Stimulated activated CD4-positive, alpha-beta T cell treated with anti-CD3 and anti-CD28 coated beads, Interleukin-15, amount 100 ng/mL, for 48 hours (primary cell): ENCODE measurements at regions not wholly inside any gene's neighbourhood (a gene's known extent, or its start where the extent isn't known, plus 50 kb on each side); places are given as distances from the start of the nearest gene placed in this dataset.

Source experiments
- DNase-seq, 2 donors: peaks; one replicate each; pipeline ENCODE4 v3.0.0-alpha.2; 2020; ENCODE audit warnings: low read depth in 2 of 2

DNA sequence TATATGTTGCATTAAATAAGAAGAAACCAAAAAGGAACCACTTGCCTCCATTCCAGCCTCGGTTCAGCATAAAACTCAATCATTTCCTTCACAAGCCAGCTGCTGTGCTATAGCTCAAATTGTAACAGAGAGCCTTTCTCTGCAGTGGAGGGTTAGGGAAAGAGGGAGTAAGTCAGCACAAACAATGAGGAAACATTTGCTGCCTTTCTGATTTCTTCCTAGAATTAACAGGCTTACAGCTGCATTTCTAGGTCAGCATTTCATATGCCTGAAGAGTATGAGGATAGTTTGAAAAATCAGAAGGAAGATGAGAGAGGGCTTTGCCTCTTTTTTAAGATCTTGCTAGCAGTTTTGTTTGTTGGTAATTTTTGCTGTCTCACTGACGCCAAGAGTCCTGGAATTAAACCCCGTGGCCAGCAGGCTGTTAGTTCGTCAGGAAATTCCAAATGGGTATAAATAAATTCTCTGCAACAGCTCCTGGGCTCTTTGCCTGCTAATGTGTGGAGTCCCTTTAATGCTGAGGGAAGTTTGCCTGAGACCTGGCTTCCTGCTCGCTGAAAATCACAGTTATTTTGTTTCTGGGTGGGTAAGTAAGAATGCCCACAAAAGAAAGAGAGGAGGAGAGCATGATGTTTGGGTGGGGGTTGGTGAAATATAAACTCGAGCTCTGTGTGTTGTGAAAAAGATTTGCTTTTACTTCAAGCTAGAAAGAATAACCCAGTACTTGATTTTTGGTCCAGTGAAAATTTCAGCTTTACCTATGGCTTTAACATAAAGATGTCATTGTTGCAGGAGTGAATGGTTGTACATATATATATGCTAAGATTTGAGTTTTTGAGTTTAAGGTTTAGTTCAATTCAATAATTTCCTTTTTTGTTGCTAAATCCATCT, 148.1 kb upstream of the DMRT1 start:
- DNase-seq, result no peak

GRCh38 chr9:694092-694402, 147.4 kb upstream of the DMRT1 start:
- DNase-seq, result no peak

DNA sequence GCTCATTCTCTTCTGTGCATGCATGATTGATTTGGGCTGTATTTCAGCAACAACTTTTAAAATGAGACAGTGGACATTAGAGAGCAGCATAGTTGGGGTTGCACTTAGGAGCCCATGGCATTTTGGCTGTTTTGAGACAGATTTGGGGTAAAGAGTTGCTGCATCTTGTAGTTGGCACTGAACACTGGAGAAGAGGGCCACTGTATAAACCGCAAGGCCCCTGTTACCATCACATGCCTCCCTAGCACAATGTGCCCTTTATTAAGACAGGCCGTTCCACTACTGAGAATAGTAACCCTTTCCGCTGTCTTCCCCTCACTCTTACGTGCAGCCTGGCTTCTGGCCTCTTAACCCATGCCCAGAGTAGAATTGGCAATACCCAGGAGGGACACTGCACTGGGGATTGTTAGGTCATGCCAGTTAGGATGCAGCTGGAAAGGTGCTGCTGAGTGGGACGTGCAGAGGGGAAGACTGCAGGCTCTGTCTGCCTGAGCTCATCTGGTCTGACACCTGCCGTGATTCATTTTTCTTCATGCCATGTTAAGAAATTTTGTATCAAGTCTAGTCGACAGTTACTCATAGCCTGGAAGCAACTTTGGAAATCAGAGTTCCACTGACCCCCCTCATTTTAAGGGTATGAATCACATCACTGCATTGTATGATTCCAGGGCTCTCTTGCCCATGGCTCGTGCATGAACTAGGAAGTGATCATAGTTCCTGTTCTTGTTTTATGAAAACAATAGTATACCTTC, 146.9 kb upstream of the DMRT1 start:
- DNase-seq, result no peak

GRCh38 chr9:695252-695651, 146.2 kb upstream of the DMRT1 start:
- no peak for DNase-seq

DNA sequence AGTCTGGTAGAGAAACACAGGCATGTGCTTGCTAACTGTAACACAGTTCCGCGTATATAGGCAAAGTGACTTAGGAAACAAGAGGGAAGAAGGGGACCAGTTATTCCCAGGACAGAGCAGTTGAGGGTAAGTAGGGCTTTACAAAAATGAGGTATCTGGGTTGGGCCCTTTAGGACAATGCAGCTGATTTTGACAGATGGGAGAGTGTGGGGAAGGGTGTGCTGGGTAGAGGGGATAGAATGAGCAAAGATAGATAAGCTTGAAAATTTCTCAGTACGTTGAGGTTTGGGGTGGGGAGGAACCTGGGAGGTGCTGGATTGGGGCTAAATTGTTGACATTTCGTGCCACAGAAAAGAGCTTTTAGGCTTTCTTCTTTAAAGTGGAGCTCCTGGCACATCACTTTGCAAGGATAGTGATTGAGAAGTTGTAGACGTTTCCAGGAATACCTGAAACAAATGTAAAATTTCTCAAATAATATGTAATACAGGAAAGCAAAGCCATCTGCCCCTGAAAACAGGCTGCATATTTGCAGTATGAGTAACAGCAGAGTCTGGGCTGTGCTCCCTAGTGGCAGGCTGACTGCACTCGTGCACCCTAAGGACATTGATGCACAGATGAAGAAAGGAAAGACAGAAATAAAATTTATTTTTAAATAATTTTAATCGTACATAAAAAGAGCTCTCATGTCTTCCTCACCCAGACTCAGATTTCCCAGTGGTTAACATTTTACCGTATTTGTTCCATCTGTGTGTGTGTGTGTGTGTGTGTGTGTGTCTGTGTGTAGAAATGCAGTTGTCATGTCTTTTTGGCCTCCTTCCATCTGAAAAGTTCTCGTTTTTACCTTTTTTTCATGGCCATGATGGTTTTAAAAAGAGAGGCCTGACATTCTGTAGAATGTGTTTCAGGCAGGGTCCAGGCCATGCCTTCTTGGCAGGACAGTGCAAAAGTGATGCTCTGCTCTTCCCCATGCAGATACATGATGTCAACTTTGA, 144.9 kb upstream of the DMRT1 start:
- no peak for DNase-seq

DNA sequence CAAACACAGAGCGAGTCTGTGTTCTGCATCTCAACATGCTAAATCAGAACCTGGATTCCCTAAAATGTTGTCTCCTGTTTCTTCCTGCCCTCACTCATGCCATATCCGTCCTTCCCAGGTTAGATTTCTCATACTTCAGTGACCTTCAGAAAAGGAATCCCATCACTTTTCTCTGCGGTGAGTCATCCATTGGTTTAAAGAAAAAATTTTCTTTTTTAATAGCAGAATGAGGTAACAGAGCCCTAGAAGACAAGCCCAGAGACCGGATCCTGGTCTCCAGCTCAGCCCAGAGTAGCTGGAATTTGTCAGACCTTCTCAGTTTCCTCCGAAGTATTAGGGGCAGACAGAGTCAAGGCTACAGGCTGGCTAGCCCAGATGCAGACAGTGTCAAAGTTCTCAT, 143.2 kb upstream of the DMRT1 start:
- DNase-seq, result no peak

GRCh38 chr9:698954-699353, 142.5 kb upstream of the DMRT1 start:
- no peak for DNase-seq

- no peak for DNase-seq
Measured at GRCh38 chr9:699396-699795, 142.1 kb upstream of the DMRT1 start.

DNA sequence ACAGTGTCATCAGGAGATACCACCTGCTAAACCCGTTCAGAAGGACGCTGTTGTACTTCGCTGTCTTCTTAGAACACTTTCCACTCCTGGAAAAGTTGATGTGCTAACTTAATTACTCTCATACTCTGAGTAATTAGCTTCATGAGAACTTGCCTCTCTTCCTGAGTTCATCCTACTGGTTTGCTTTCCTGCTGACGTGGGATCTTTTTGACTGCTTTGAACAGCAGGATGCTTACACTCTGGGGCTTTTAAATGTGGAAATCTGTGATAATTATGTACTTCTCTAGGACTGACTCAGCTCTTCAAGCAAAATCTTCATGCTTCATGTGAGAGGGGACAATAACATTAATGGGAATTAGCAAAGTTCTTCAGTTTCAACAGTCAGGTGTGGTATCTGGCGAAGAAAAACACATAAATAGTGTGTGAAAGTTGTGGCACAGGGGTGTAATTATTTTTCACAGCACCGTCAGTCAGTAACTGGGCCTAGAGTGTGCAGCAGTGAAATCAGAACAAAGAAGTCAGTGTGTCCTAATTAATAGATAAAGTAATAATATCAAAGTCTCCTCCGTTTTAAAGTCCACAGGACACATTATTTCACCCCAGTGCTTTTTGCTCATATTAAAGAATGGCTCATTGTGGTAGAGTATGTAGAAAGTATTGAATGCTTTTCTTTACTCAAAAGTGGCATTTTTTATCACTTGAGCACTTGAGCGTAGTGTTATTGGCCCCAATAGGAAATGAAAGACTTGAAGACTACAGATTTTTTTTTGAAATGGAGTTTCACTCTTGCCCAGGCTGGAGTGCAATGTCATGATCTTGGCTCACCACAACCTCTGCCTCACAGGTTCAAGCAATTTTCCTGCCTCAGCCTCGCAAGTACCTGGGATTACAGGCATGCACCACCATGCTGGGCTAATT, 140.9 kb upstream of the DMRT1 start:
- DNase-seq, result no peak

DNA sequence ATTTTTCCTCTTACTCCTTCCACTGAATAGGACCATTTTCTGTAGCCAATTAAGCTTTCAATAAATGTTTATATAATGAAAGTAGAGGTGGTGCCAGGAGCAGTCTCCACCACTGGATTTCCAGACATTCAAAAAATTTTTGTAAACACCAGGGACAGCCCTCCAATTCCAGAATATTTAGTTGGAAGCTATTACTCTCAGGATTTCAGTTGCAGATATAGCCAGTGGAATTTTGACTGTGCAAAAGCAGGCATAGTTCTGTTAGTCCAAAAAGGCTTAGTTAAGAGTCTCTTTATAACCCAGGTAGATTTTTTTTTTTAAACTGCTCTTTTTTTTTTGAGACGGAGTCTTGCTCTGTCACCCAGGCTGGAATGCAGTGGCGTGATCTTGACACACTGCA, 138.1 kb upstream of the DMRT1 start:
- no peak for DNase-seq

GRCh38 chr9:706073-706472, 135.4 kb upstream of the DMRT1 start:
- DNase-seq, result no peak

DNA sequence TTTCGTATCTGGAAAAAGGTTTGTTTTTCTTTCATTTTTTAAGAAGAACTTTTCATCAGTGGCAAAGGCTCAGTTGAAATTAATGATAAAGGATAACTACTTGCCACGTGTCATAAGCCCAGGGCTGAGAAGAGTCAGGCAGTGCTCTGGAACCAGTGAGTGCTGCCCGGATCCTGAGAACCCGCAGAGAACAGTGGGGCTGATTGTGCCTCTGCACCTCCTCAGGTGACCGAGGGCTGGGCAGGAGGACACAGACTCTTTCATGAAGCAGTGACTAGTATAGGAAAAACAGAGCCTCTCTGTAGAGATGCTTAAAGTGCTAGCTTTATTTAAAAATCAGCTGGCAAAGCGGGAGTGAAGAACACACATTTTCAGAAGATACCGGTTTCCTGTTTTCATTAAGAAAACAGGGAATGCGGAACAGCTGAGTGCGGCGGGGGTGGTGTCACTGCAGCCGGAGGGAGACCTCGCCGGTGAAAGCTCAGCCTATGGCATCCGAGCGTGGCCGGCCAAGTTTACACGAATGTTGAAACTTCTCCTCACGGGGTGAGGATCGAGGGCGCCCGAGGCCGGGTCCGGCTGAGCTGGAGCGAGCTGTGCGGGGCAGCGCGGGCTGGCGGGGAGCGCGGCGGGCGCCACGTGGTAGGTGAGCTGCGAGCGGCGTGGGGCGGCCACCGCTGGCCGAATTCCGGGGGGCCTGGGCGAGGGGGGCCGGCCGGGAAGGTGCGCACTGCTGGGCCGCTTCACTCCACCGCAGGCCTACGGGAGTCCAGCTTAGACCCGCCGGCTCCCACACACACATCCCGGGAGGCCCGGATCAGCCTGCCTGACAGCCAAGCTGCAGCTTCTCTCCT, 134.7 kb upstream of the DMRT1 start:
- DNase-seq, result peak; percentile 7 to 18

DNA sequence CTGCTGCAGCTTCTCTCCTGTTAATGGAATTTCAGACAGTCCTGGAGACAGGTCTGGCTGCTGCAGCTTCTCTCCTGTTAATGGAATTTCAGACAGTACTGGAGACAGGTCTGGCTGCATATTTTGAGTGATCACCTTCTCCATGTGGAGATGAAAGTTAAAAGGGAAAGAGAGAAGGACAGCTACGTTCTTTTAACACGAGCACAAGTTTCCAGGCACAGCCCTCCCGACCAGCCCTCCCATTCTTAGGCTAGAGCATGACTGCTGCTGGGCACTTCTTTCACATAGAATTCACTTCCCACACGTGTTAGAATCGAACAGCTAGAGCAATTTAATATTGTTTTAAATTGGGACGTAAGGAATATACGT, 133.3 kb upstream of the DMRT1 start:
- DNase-seq, result no peak

- DNase-seq, result no peak
Measured at GRCh38 chr9:708551-709432, 132.7 kb upstream of the DMRT1 start.

DNA sequence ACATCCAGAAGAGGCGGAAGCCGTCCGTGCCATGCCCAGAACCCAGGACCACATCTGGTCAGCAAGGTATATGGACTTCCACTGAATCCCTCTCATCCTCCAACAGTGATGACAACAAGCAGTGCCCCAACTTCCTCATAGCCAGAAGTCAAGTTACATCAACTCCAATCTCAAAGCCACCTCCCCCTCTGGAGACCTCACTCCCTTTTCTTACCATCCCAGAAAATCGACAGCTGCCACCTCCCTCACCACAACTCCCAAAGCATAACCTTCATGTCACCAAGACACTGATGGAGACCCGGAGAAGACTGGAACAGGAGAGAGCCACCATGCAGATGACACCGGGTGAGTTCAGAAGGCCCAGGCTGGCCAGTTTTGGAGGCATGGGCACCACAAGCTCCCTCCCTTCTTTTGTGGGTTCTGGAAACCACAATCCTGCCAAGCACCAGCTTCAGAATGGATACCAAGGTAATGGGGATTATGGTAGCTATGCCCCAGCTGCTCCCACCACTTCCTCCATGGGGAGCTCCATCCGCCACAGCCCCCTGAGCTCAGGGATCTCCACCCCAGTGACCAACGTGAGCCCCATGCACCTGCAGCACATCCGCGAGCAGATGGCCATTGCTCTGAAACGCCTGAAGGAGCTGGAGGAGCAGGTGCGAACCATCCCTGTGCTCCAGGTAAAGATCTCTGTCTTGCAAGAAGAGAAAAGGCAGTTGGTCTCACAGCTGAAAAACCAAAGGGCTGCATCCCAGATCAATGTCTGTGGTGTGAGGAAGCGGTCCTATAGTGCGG, 130.3 kb upstream of the DMRT1 start:
- no peak for DNase-seq

DNA sequence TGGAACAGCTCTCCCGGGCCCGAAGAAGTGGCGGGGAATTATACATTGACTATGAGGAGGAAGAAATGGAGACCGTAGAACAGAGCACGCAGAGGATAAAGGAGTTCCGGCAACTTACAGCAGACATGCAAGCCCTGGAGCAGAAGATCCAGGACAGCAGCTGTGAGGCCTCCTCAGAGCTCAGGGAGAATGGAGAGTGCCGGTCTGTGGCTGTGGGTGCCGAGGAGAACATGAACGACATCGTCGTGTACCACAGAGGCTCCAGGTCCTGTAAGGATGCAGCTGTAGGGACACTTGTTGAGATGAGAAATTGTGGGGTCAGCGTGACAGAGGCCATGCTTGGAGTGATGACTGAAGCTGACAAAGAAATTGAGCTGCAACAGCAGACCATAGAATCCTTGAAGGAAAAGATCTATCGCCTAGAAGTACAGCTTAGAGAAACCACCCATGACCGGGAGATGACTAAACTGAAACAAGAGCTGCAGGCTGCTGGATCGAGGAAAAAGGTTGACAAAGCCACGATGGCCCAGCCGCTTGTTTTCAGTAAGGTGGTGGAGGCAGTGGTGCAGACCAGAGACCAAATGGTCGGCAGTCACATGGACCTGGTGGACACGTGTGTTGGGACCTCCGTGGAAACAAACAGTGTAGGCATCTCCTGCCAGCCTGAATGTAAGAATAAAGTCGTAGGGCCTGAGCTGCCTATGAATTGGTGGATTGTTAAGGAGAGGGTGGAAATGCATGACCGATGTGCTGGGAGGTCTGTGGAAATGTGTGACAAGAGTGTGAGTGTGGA, 129.5 kb upstream of the DMRT1 start:
- no peak for DNase-seq

- DNase-seq, result no peak
Measured at GRCh38 chr9:712643-713042, 128.9 kb upstream of the DMRT1 start.

DNA sequence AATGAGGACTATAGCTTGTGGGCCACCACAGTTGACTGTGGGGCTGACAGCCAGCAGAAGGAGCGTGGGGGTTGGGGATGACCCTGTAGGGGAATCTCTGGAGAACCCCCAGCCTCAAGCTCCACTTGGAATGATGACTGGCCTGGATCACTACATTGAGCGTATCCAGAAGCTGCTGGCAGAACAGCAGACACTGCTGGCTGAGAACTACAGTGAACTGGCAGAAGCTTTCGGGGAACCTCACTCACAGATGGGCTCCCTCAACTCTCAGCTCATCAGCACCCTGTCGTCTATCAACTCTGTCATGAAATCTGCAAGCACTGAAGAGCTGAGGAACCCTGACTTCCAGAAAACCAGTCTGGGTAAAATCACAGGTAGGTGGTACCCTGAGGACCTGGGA, 128.4 kb upstream of the DMRT1 start:
- DNase-seq, result no peak
